ENCODE measurements at regions not wholly inside any gene's neighbourhood (a gene's known extent, or its start where the extent isn't known, plus 50 kb on each side); places are given as distances from the start of the nearest gene placed in this dataset.

DNA sequence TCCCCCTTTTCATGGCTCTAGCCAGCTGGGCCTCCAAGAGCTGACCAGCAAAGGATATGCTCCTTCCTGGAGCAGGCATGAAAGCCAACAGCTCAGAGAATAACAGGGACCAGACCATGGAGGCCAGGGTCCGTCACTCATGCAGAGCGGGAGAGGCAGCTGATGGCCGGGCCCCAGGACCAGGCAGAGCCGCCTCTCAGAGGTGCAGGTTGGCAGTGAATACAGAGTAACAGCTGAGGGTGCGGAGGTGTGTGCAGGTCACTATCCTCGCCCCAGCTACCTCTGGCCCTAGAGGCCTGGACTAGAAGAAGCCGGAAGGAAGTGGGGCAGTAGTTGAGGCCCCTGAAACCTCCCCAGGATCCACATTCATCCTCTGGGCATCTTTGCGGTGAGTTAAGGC lies 1377.3 kb downstream of the TBC1D22A start:
- TF ChIP-seq CTCF (IDR thresholded peaks at IDR 0.05): no peak
- TF ChIP-seq POLR2A (IDR thresholded peaks at IDR 0.05): no peak
- TF ChIP-seq EP300 (IDR thresholded peaks at IDR 0.05): no peak
- TF ChIP-seq POLR2AphosphoS5 (IDR thresholded peaks at IDR 0.05): no peak
- no peak overlapping the region for H3K4me3 ChIP-seq
- intact Hi-C loops (cut with DNase I): no loop called here
- H3K27ac ChIP-seq: no peak overlapping the region
- 90 to 92% methylated on average over 8 of the region's 8 CpGs for WGBS, 2 donors
- H3K27me3 ChIP-seq: no peaks in the 10 kb centered on the region
- no peak for DNase-seq
- H3K4me1 ChIP-seq: peaks cover 0 to 15% (median 6%) of the 10 kb centered on the region in 4 donors
- H3K36me3 ChIP-seq: no peaks in the 10 kb centered on the region
- no peaks in the 10 kb centered on the region for H3K9me3 ChIP-seq

DNA sequence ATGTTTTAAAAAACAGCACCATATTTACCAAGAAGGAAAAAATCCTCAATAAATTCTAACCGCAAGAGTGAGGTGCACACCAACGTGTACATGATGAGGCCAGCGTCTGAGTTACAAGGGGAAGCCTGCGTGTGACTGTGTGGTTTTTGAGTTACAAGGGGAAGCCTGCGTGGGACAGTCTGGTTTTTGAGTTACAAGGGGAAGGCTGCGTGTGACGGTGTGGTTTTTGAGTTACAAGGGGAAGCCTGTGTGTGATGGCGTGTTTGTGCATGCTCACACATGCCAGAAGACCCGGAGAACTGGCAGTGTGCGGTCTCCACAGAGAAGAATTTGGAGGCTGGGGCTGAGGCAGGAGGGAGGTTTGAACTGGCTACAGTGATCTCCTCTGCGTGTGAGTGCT lies 1376.4 kb downstream of the TBC1D22A start:
- no peak overlapping the region for H3K27ac ChIP-seq
- no peaks in the 10 kb centered on the region for H3K27me3 ChIP-seq
- H3K4me1 ChIP-seq: peaks cover 0 to 15% (median 6%) of the 10 kb centered on the region in 4 donors
- intact Hi-C loops (cut with DNase I): no loop called here
- whole genome bisulfite sequencing, 2 donors: 20 to 29% methylated on average over 11 of the region's 11 CpGs
- no peaks in the 10 kb centered on the region for H3K36me3 ChIP-seq
- TF ChIP-seq POLR2A (IDR thresholded peaks at IDR 0.05): no peak
- no peak for TF ChIP-seq EP300 (IDR thresholded peaks at IDR 0.05)
- no peak for TF ChIP-seq CTCF (IDR thresholded peaks at IDR 0.05)
- TF ChIP-seq POLR2AphosphoS5 (IDR thresholded peaks at IDR 0.05): no peak
- no peak for DNase-seq
- no peak overlapping the region for H3K4me3 ChIP-seq
- H3K9me3 ChIP-seq: no peaks in the 10 kb centered on the region

DNA sequence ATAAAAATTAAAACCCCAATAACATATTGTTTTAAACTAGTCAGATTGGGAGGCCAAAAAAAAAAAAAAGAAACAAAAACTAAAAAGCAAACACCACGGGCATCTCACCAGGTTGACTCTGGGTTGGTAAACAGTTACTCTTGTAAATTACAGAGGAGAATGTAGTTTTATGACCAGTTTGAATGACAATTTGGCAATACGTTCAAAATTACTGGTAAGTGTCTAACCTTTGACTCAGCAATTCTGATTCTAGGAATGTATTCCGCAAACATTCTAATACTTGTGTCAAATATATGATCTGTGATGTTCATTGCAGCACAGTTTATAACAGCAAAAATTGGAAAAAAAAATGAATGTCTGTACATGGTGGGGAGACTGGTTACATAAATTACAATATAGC lies 1376.0 kb downstream of the TBC1D22A start:
- no peak for DNase-seq

DNA sequence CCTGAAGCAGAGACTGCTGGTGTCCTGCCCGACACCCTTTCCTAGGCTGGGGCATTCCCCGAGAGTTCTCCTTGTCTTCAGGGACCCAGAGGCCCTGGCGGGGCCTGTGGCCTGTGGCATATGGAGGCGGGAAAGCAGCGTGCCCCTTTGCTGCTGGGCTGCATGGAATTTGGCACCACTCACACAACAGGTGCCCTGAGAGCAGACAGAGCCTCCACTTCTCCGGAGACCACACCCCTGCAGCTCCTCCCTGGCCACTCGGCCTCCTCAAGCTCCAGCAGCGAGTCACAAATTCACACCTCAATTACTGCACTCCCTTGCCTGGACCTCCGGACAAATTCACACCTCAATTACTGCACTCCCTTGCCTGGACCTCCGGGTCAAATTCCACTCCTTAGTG lies 1375.2 kb downstream of the TBC1D22A start:
- Histone ChIP-seq H3K4me3 (no peak overlapping the region), H3K9me3 (no peaks in the 10 kb centered on the region), H3K4me1 (peaks cover 0 to 15% (median 6%) of the 10 kb centered on the region in 4 donors), H3K27me3 (no peaks in the 10 kb centered on the region), H3K27ac (no peak overlapping the region), H3K36me3 (no peaks in the 10 kb centered on the region)
- TF ChIP-seq POLR2A (IDR thresholded peaks at IDR 0.05) (no peak), CTCF (IDR thresholded peaks at IDR 0.05) (no peak), EP300 (IDR thresholded peaks at IDR 0.05) (no peak), POLR2AphosphoS5 (IDR thresholded peaks at IDR 0.05) (no peak)
- DNase-seq: no peak
- WGBS, 2 donors: 15 to 70% methylated on average over 10 of the region's 10 CpGs
- intact Hi-C loops (cut with DNase I): no loop called here

More for the DNA sequence above, 1376.0 kb downstream of the TBC1D22A start:
- WGBS, 2 donors: 9 to 34% methylated on average over 3 of the region's 3 CpGs
- Histone ChIP-seq H3K4me3 (no peak overlapping the region), H3K27ac (no peak overlapping the region), H3K27me3 (no peaks in the 10 kb centered on the region), H3K36me3 (no peaks in the 10 kb centered on the region), H3K9me3 (no peaks in the 10 kb centered on the region), H3K4me1 (peaks cover 0 to 15% (median 6%) of the 10 kb centered on the region in 4 donors)
- TF ChIP-seq CTCF (IDR thresholded peaks at IDR 0.05) (no peak), EP300 (IDR thresholded peaks at IDR 0.05) (no peak), POLR2A (IDR thresholded peaks at IDR 0.05) (no peak), POLR2AphosphoS5 (IDR thresholded peaks at IDR 0.05) (no peak)
- intact Hi-C loops (cut with DNase I): no loop called here

DNA sequence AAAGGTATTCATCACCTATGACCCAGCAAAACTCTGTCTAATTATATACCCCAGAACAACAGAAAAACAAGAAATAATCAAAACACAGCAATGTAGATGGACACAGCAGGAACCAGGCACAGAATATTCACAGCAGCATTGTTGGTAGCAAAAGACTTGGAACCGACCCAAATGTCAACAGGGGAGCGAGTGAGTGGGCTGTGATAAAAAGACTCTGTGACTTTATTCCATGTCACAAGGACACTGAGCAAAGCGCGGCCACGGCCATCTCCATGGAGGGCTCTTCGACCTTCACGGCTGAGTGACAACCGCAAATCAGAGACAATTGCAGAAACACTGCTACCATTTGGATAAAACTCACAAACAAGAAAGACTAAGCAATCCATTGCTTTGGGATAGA lies 1373.1 kb downstream of the TBC1D22A start:
- H3K36me3 ChIP-seq: no peaks in the 10 kb centered on the region
- no peak overlapping the region for H3K4me3 ChIP-seq
- H3K27ac ChIP-seq: no peak overlapping the region
- DNase-seq: no peak
- H3K27me3 ChIP-seq: peaks cover 0 to 2% (median 0%) of the 10 kb centered on the region in 3 donors
- no peaks in the 10 kb centered on the region for H3K4me1 ChIP-seq
- 84% methylated on average over 8 of the region's 8 CpGs for WGBS, 2 donors
- H3K9me3 ChIP-seq: no peaks in the 10 kb centered on the region
- TF ChIP-seq CTCF (IDR thresholded peaks at IDR 0.05): no peak
- intact Hi-C loops (cut with DNase I): no loop called here
